Activated gamma-delta T cell treated with anti-CD3 and anti-CD28 coated beads, Interleukin-2, amount 50 U/mL, for 16 hours (primary cell): ENCODE measurements at regions not wholly inside any gene's neighbourhood (a gene's known extent, or its start where the extent isn't known, plus 50 kb on each side); places are given as distances from the start of the nearest gene placed in this dataset.
"Not testable (repeated sequence)": the region's sequence is repeated elsewhere in the genome, so short reads cannot be mapped to it uniquely, and the experiment has no call there.

Experiments used
- DNase-seq: peaks from one replicate; pipeline ENCODE4 v3.0.0-alpha.2; 2020; ENCODE audit warnings: low read depth

DNA sequence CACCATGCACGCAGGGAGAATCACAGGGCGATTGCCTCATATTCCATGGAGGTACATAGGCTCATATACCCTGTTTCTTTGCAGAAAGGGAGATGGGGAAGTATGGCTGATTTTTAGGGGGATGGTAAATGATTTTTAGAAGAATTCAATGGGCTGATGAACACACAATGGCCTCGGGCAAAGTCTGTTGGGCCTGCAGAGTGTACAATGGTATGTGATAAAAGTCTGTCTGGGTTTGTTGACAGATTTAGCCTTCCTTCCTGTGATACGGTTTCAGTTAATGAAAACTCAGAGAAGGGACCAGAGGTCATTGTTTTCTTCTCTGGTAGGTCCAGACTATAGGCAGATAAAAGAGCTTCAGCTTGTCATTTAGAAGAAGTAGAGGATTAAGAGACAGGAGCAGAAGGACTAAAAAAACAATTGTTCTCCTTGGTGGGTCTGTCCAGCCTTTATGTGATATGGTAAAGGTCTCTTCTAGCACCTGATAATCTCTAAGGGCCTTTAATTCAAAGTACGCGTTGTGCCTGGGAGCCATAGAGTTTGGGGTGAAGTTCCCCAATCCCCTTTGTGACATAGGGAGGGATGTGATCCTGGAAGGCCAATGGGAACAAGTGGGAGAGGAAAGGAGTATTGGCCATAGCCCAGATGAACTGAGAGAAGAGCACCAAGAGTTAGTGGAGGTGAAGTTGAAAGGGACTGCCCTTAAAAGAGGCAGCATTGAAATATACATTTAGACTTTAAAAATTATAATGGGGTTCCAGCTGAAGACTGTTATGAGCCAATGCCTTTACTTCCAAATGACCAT, 107.5 kb upstream of the SERPINE2 start:
- no peak for DNase-seq

DNA sequence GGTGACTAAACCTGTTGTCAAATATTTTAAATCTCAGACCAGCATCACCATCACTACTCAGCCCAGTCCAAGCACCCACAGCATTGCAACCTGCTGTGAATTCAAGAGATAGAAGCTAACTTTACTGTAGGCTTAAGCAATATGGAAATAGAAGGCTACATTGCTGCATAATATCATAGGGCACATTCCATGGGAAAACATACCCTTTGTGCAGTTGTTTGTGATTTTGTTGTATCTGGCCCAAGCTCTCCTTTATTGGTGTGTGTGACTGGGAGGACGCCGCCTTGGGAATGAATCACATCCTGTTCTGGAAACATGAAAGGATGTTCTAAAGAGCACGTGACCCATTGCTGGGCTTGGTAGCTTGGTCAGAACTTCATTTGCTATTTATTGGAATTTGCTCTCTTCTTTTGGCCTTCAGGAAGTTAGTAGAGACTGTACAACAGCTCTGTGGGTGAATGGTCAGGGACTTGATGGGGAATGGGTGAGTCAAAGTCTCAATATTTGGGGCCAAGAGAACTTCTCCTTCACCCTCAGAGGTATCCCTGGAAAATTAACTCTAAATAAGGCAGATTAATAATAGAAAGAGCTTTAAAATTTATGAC, 106.8 kb upstream of the SERPINE2 start:
- DNase-seq = no peak

DNA sequence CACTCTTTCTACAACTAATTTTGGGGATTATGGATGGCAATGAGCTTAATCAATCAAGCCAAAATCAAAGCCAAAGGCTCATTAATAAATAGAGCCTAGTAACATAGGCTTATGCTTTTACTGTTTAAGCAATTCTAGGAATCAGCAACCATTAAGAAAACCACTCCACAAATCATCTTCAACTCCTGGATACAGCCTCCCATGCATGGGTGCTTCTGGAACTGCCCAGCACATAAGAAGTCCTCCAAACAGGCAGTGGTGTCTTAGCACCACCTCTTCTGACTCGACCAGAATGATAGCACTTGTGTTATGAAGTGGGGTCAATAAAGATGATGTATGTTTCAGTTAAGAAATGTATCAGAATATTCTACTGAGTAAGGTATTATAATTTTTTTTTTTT, 104.4 kb upstream of the SERPINE2 start:
- no peak for DNase-seq

DNA sequence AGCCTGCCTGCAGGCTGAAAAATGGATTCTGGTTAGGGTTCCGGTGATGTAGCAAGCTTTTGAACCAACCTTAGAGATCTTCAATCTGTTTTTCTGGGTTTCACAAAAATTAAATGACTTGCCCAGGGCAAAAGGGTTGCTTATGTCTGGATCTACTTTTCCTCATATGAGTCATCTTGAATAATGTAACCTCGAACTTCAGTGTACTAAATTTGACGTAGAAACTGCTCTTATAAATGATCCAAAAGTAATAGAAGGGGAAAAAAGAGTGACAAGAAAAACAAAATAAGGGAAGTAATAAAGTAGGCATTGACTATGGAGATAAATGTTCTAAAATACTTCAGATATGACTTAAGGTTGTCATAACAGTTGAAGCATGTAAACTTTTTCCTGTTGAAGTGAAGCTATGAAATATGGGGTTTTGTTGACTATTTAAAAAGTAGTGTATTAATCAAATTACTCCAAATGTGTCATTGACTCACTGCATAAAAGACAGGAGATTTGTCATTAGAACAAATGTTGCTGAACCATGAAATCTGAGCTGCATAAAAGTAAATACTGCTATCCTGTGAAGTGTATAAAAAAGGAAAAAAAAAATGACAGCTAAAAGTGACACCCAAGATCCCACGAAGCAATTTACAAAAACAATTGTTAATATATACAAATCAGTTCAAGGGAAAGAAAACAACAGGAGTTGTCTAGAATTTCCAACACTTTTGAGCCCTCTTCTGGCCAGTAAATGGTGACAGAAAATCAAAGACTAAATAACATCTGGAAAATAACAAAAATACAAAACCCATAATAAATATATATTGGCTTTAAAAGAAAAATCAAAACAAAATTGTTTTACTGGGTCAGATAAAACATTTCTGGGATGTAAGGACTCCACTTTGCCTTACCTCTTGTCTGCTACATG, 103.6 kb upstream of the SERPINE2 start:
- DNase-seq = no peak

DNA sequence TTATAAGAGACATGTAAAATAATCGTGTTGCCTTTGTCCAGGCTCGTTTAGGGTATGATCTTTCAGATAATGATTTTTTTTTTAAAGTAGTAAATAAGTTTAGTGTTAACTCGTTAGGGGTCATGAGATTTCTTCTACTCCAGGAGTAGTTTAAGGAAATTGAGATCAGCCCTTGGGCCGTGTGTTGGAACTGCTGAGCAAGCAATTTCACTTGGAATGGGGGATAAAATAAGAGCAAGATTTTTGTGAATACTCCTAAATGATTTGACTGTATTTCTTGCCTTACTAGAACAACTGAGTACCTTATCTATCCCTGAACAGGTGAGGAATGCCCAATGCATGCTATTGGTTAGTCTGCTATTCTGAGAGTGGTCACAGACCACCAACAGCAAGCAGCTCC, 102.2 kb upstream of the SERPINE2 start:
- no peak for DNase-seq

DNA sequence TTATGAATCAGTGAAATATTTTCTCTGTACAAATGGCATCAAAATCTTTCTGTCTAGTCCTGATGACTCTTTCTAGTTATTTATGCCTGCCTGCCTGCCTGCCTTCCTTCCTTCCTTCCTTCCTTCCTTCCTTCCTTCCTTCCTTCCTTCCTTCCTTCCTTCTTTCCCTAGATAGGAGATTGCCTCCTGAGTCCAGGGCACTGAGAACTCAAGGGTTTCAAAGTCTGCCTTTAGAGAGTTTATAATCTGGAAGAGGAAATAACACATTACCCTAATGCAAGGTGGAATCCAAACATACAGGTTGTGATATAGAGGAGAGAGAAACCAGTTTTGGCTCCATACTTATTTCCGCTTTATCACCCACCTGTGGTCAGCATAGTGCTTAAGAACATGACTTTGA, 98.1 kb upstream of the SERPINE2 start:
- DNase-seq = no peak

DNA sequence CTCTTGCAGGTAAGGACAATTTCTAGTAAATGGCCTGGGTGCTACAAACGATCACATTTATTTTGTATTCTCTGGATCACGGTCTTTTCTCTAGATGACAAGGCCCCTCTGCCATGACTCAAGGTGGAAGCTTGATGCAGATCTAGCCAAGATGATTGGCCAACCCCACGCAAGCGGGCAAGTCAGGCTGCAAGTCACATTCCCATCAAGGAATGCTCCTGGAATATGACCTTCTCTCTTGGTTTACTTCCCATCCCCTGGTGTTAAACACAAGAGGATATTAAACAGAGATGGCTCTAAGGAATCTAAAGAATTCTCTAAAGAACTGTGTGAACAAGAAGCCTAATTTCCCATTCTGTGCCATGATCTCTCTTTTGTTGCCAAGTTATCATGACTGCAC, 97.3 kb upstream of the SERPINE2 start:
- no peak for DNase-seq

DNA sequence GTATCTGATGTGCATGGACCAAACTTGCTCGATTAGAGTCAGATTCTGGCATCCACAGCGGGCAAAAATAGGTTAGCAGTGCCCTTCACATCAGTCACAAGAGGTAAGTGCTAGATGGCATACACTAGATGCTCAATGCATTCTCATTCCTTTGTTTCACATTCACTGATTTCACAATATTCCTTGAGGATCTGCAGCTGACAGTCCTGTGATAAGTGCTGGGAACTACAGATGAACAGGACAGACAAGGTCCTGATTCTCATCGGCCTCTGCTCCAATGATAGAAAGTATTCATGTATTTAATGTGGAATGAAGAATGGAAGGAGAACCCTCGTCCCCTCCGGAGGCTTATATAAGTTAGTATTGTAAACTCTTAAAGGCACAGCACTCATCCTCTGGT, 96.8 kb upstream of the SERPINE2 start:
- no peak for DNase-seq

DNA sequence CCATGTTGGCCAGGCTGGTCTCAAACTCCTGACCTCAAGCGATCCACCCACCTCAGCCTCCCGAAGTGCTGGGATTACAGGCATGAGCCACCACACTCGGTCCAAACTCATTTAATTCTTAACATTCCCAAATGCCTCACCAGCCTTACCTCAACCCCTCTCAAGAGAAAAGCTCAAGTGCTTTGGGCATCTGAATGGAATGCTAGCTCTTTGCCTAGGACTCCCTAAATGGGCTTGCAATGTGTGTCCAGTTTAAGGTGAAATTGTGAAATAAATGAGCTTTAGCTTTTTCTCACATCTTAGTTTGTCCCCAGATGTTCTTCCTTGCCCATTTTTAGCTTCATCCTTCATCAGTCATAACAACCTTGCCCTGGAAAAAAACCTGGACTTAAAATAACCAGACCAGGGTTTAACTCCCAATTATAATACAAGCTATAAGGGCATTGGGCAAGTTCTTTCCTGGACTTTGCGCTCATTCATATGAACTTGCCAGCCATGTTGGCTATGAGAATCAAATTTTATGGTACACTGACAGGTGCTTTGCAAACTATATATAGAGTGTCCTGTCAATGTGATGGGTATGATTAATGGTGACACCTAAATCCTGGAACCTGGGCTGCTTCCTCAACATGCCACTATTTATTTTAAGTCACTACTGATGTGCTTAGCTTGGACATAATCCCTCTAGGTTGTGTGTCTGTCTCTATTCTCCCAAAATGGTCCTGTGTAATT, 95.1 kb upstream of the SERPINE2 start:
- no peak for DNase-seq

DNA sequence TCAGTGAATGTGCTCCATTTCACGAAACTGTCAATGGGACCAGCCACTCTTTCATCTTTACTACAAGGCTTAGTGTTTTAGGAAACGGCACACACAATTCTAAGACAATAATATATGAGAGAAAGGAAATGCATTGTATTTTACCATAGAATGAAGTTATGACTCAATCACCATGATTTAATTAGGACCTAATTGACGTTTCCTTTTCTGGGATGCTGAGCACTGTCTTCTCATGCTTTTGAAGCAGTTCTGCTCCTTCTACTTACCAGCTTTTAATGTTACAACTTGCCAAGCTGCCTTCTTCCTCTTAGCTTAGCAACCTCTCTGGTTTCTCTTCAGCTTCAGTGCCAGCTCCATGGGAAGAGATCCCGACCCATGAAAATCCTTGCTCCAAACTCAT, 94.3 kb upstream of the SERPINE2 start:
- DNase-seq = no peak

DNA sequence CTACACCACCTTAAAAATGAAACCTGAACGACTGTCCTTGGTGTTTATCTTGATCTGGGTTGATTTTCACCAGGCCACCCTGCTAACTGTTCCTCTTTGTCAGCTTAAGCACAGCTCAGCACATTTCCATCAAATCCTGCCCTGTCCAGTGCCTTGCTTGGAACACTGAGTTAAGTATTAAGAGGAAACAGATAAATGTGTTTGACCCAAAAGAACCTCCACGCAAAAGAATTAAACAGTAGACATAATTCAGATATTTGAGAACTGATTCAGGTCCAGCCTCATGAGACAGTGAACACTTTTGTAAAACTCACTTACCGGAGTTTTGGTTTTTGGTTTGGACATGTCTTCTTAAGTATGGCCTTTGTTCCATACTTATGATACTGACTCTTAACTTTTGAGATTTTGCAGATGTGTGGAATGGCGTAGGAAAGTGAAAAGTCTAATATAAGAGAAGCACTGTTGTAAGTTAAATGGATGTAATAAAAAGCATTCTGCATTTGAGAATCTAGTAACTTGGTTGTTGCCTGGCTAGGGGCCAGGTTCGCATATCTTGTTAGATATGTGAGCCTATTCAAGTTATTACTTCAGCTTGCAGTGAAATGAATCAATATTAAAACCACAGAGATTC, 88.9 kb upstream of the SERPINE2 start:
- DNase-seq = no peak

DNA sequence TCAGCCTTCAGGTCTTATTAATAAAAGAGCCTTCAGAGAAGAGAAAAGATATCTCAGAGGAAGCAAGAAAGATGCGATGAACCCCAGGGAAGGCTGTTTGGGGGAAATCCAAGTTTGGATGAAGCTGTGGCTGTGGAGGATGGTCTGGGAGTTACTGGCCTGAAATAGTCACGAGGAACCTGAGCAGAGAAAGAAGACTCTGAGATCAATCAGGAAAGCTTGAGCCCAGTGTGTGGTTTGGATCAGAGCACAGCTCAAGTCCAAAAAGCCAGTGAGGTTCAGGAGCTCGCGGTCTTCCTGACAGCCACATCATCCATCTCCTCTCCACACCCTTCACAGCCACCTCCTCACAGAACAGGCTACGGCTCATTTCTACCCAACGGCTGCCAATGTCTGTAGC, 87.4 kb upstream of the SERPINE2 start:
- DNase-seq = no peak

DNA sequence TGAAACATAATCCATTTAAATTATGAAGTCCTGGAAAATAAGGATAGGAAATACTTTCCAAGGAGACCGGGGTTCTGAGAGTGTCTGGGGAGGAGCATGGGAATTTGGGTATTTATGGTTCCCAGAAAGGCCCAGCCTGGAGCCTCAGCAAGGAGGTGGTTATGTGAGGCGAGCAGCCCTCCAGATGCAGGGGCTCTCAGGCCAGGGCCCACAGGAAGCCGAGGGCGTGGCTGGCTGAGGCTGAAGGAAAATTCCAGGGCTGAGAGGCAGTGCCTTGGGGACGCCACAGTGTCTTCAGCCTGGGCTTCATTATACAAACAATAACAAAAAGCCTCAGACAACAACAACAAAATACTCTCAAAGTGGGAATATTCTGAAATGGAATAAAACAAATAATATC, 86.9 kb upstream of the SERPINE2 start:
- DNase-seq = no peak

DNA sequence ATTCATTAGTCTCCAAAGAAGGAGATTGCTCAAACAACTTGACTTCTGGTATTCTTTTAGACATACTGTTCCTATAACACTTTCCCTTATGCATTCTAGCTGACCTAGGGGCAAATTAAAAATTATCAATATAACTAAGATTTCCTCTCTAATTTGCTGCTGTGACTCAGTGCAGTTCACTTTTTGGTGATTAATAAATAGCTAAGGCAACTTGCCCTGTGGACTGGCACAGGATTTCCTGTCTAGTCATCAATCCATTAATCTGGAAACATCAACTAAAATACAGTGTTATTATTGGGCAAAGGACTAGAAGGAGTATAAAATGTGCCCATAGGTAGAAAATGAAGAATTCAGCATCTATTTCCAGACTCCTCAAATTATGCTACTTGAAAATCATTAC, 83.5 kb upstream of the SERPINE2 start:
- DNase-seq = no peak

DNA sequence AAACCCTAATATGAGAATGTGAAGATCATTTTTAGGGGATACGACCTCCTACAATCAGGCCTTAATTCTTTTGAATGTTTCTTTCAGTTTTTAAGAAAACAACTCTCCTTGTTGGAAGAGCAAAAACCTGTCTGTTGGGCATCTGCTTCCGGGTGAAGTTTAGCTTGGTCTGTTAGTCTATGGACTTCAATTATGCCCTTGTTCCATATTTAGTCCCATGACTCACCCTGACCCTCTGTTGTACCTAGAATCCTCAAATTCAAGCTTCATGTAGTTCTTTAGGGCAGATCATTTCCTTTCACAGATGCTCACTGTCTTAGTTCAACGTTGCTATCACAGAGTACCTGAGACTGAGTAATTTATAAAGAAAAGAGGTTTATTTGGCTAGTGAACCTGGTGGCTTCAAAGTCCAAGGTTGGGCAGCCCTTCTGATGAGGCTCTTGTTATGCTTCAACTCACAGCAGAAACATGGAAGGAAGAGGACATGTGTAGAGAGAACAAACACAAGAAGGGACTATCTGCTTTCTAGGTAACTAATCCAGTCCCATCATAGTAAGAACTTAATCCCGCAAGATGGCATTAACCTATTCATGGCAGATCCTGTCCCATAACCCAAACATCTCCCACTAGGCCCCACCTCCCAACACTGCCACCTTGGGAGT, 82.5 kb upstream of the SERPINE2 start:
- no peak for DNase-seq

DNA sequence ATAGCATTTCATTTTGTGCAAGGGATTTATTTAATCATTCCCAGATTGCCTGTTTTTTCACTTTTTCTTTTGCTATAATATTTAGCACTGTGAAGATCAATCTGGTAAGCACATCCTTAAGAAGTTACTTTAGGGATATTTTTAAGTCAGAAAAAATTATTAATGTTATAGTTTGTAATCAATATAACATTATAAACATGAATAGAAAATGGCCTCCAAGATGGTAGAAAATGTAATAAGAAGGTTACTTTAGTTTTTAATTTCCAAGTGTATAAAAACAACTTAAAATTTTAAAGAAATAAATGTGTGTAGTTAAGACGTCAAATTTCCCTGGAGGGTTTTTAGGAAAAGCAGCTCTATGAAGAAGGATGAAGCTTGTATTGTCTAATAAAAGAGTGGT, 81.9 kb upstream of the SERPINE2 start:
- DNase-seq = no peak

DNA sequence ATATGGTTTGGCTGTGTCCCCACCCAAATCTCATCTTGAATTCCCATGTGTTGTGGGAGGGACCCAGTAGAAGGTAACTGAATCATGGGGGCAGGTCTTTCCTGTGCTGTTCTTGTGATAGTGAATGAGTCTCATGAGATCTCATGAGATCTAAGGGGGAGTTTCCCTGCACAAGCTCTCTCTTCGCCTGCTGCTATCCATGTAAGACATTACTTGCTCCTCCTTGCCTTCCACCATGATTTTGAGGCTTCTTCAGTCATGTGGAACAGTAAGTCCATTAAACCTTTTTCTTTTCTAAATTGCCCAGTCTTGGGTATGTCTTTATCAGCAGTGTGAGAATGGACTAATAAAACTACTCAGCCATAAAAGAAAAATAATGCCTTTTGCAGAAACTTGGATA, 80.8 kb upstream of the SERPINE2 start:
- DNase-seq = not testable (repeated sequence)

DNA sequence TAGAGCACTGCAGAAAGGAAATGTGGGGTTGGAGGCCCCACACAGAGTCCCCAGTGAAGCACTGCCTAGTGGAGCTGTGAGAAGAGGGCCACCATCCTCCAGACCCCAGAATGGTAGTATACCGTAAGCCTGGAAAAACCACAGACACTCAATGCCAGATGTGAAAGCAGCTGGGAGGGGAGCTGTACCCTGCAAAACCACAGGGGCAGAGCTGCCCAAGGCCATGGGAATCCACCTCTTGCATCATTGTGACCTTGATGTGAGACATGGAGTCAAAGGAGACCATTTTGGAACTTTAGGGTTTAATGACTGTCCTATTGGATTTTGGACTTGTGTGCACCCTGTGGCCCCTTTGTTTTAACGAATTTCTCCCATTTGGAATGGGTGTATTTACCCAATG, 75.3 kb upstream of the SERPINE2 start:
- no peak for DNase-seq

DNA sequence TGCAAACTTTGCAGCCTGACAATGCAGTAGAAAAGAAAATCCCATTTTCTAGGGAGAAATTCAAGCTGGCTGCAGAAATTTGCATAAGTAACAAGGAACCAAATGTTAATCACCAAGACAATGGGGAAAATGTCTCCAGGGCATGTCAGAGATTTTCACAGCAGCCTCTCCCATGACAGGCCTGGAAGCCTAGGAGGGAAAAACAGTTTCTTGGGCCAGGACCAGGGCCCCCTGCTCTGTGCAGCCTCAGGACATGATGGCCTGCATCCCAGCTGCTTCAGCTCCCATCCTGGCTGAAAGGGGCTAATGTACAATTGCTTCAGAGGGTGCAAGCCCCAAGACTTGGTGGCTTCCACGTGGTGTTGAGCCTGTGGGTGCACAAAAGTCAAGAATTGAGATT, 74.8 kb upstream of the SERPINE2 start:
- DNase-seq = not testable (repeated sequence)

DNA sequence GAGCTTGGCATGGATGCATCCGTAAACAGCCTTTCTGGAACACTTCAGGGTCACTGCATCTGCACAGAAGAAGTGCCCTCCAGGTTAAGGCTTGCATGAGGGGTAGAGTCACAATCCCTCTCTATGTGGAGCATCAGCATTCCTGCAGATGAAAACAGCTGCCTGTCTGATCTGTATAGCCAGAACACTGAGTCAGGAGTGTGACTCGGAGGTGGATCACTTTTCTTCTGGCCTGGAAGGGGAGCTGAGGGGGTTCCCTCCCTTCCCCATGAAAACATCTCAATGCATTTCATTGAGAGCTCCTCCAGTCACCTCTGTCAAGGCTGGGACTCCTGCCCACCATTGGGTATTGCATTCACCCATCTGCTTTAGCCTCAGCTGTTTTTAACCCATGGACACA, 72.5 kb upstream of the SERPINE2 start:
- DNase-seq = no peak

DNA sequence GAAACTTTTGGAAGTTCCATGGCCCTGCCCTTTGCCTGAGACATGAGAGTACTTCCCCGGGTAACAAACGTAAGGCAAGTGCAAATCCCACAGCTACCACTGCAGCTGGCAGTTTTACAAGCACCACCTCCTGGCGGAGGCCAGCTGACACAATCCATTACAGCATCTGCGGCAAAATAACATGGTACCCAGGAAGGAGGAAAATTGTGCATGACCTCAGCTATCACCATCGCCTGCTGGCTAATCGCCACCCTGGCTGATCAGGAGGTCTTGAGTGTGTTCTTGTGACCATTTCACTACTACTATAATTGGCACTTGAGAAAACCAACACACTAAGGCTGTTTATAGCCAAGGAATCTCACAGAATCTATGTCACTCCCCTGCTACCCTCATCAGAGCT, 71.7 kb upstream of the SERPINE2 start:
- DNase-seq = no peak
